ENCODE measurements at regions not wholly inside any gene's neighbourhood (a gene's known extent, or its start where the extent isn't known, plus 50 kb on each side); places are given as distances from the start of the nearest gene placed in this dataset.
"Not testable (repeated sequence)": the region's sequence is repeated elsewhere in the genome, so short reads cannot be mapped to it uniquely, and the experiment has no call there.

DNA sequence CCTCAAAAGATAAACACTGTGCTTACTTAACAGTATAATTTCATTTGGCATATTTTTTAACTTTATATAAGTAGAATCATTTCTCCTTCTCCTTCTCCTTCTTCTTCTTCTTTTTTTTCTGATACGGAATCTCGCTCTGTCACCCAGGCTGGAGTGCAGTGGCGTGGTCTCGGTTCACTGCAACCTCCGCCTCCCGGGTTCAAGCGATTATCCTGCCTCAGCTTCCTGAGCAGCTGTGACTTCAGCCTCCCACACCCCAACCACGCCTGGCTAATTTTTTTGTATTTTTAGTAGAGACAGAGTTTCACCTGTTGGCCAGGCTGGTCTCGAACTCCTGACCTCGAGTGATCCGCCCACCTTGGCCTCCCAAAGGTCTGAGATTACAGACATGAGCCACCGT, 94.2 kb upstream of the RANBP3L start:
- TF ChIP-seq, protein P1, sequence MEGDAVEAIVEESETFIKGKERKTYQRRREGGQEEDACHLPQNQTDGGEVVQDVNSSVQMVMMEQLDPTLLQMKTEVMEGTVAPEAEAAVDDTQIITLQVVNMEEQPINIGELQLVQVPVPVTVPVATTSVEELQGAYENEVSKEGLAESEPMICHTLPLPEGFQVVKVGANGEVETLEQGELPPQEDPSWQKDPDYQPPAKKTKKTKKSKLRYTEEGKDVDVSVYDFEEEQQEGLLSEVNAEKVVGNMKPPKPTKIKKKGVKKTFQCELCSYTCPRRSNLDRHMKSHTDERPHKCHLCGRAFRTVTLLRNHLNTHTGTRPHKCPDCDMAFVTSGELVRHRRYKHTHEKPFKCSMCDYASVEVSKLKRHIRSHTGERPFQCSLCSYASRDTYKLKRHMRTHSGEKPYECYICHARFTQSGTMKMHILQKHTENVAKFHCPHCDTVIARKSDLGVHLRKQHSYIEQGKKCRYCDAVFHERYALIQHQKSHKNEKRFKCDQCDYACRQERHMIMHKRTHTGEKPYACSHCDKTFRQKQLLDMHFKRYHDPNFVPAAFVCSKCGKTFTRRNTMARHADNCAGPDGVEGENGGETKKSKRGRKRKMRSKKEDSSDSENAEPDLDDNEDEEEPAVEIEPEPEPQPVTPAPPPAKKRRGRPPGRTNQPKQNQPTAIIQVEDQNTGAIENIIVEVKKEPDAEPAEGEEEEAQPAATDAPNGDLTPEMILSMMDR (IDR thresholded peaks at IDR 0.05; ENCODE audit: insufficient read depth, low read length) = not testable (repeated sequence)
- not testable (repeated sequence) for TF ChIP-seq POLR2AphosphoS5 (IDR thresholded peaks at IDR 0.05; ENCODE audit: low read depth); SPI1 (IDR thresholded peaks at IDR 0.05; ENCODE audit: borderline replicate concordance, low read depth); GABPA (IDR thresholded peaks at IDR 0.05; ENCODE audit: low read depth)

Measured in HL-60 (cell line).